ENCODE measurements at regions not wholly inside any gene's neighbourhood (a gene's known extent, or its start where the extent isn't known, plus 50 kb on each side); places are given as distances from the start of the nearest gene placed in this dataset.

DNA sequence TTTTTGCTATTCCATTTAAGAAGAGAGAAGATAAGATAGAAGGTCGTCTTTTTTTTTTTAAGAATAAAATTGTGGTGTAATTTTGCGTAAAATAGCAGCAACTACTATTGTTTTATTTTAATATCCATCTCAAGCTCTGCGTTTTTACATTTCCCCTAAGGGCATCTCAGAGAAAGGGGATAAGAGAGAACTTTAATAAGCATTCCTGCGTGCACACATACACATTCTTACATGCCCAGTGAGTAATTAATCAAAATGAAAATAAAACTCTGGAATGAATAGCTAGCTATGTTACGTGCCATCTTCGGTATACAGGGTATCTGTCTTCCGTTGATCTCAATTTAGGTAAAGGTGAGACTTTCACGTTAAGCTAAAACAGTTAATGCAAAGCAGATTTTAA is 200.3 kb upstream of the TENM3 start:
- Histone ChIP-seq H3K27ac (ENCODE audit: low read depth in 2 of 2, low read length in 2 of 2) (no peak overlapping the region), H3K27me3 (ENCODE audit: control insufficient read depth, insufficient read depth, low read length) (no peaks in the 10 kb centered on the region), H3K4me3 (ENCODE audit: low read length in 3 of 3) (no peak overlapping the region), H3K9me3 (ENCODE audit: control insufficient read depth in 2 of 3, insufficient read depth in 1 of 3, low read length in 3 of 3) (no peaks in the 10 kb centered on the region), H3K36me3 (ENCODE audit: control insufficient read depth in 2 of 3, insufficient read depth in 3 of 3, low read length in 3 of 3) (no peaks in the 10 kb centered on the region), H3K4me1 (ENCODE audit: control insufficient read depth in 2 of 3, insufficient read depth in 2 of 3, low read depth in 1 of 3, low read length in 3 of 3) (no peaks in the 10 kb centered on the region), H3K9ac (ENCODE audit: low read length in 3 of 3) (no peak overlapping the region)
- DNase-seq (no peak), FAIRE-seq (no peak)
- intact Hi-C loops (cut with DNase I): no loop called here
- TF ChIP-seq, protein P1, sequence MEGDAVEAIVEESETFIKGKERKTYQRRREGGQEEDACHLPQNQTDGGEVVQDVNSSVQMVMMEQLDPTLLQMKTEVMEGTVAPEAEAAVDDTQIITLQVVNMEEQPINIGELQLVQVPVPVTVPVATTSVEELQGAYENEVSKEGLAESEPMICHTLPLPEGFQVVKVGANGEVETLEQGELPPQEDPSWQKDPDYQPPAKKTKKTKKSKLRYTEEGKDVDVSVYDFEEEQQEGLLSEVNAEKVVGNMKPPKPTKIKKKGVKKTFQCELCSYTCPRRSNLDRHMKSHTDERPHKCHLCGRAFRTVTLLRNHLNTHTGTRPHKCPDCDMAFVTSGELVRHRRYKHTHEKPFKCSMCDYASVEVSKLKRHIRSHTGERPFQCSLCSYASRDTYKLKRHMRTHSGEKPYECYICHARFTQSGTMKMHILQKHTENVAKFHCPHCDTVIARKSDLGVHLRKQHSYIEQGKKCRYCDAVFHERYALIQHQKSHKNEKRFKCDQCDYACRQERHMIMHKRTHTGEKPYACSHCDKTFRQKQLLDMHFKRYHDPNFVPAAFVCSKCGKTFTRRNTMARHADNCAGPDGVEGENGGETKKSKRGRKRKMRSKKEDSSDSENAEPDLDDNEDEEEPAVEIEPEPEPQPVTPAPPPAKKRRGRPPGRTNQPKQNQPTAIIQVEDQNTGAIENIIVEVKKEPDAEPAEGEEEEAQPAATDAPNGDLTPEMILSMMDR (IDR thresholded peaks at IDR 0.05; ENCODE audit: borderline replicate concordance, extremely low read depth, insufficient read depth): no peak

DNA sequence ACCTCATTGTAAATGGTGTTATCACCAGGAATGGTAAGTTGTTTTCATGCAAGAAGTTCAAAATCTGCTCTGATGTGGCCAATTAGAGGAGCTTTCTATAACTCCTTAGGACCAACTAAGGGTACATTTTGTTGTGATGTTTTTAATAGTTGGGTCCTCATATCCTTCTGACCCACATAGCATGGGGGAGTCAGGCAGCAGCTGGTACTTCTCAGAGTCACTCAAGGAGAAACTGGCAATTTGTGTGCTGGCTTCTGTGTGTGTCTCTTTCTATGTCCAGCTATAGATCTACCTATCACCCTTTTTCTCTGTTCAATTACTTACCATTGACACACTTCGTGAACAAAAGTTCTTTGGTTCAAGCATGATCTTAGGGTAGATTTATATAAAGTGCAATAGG is 194.3 kb upstream of the TENM3 start:
- peak in 2 of 5 donors; percentile 19 to 31 for DNase-seq
- no peaks in the 10 kb centered on the region for H3K36me3 ChIP-seq (ENCODE audit: control insufficient read depth in 2 of 3, insufficient read depth in 3 of 3, low read length in 3 of 3)
- FAIRE-seq: no peak
- TF ChIP-seq, protein P1 (IDR thresholded peaks at IDR 0.05; ENCODE audit: borderline replicate concordance, extremely low read depth, insufficient read depth): no peak
- H3K4me1 ChIP-seq (ENCODE audit: control insufficient read depth in 2 of 3, insufficient read depth in 2 of 3, low read depth in 1 of 3, low read length in 3 of 3): no peaks in the 10 kb centered on the region
- H3K27ac ChIP-seq (ENCODE audit: low read depth in 2 of 2, low read length in 2 of 2): no peak overlapping the region
- no peaks in the 10 kb centered on the region for H3K27me3 ChIP-seq (ENCODE audit: control insufficient read depth, insufficient read depth, low read length)
- no peaks in the 10 kb centered on the region for H3K9me3 ChIP-seq (ENCODE audit: control insufficient read depth in 2 of 3, insufficient read depth in 1 of 3, low read length in 3 of 3)
- no peak overlapping the region for H3K4me3 ChIP-seq (ENCODE audit: low read length in 3 of 3)
- H3K9ac ChIP-seq (ENCODE audit: low read length in 3 of 3): no peak overlapping the region
- intact Hi-C loops (cut with DNase I): no loop called here

DNA sequence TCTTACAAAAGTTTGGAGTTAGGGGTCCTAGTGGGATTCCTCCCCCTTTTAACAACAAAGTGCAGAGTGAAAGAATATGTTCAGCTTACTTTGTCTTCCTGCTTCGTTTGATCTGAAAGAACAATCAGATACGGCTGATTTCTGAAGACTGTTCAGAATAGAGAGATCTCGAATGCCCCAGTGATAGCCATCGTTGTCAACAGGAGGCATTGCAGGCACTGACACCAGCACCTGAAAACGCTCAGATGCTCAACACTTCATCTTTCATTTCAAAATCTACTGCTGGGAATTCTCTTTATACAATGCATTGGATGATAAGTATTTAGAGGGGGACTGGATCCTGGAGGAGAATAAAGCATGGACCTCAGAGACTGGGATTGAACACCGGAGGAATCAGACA is 186.3 kb upstream of the TENM3 start:
- no peak for DNase-seq
- no peak overlapping the region for H3K4me3 ChIP-seq (ENCODE audit: low read length in 3 of 3)
- FAIRE-seq: no peak
- H3K9ac ChIP-seq (ENCODE audit: low read length in 3 of 3): no peak overlapping the region
- H3K36me3 ChIP-seq (ENCODE audit: control insufficient read depth in 2 of 3, insufficient read depth in 3 of 3, low read length in 3 of 3): no peaks in the 10 kb centered on the region
- H3K27ac ChIP-seq (ENCODE audit: low read depth in 2 of 2, low read length in 2 of 2): no peak overlapping the region
- intact Hi-C loops (cut with DNase I): no loop called here
- H3K9me3 ChIP-seq (ENCODE audit: control insufficient read depth in 2 of 3, insufficient read depth in 1 of 3, low read length in 3 of 3): no peaks in the 10 kb centered on the region
- TF ChIP-seq, protein P1 (IDR thresholded peaks at IDR 0.05; ENCODE audit: borderline replicate concordance, extremely low read depth, insufficient read depth): no peak
- H3K27me3 ChIP-seq (ENCODE audit: control insufficient read depth, insufficient read depth, low read length): no peaks in the 10 kb centered on the region
- H3K4me1 ChIP-seq (ENCODE audit: control insufficient read depth in 2 of 3, insufficient read depth in 2 of 3, low read depth in 1 of 3, low read length in 3 of 3): no peaks in the 10 kb centered on the region

DNA sequence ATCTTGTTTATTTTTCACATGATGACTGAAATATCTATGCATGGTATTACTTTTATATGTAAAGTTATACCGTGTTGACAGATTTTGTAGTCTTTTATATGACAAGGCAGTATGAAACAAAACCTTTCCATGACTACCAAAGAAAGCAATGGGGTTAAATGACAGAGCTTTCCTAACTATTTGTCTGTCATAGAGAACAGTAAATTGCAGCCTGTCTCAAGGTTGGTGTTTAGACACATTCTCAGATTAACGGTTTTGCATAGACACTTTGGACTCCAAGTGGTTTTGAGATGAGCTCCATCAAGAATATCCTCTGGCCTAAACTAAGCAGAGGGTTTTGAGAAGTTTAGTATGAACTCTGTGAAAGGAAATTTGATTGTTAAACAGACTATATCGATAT is 180.7 kb upstream of the TENM3 start:
- no peaks in the 10 kb centered on the region for H3K36me3 ChIP-seq (ENCODE audit: control insufficient read depth in 2 of 3, insufficient read depth in 3 of 3, low read length in 3 of 3)
- no peaks in the 10 kb centered on the region for H3K9me3 ChIP-seq (ENCODE audit: control insufficient read depth in 2 of 3, insufficient read depth in 1 of 3, low read length in 3 of 3)
- TF ChIP-seq, protein P1 (IDR thresholded peaks at IDR 0.05; ENCODE audit: borderline replicate concordance, extremely low read depth, insufficient read depth): no peak
- DNase-seq: no peak
- intact Hi-C loops (cut with DNase I): no loop called here
- no peaks in the 10 kb centered on the region for H3K27me3 ChIP-seq (ENCODE audit: control insufficient read depth, insufficient read depth, low read length)
- H3K9ac ChIP-seq (ENCODE audit: low read length in 3 of 3): no peak overlapping the region
- no peak for FAIRE-seq
- no peaks in the 10 kb centered on the region for H3K4me1 ChIP-seq (ENCODE audit: control insufficient read depth in 2 of 3, insufficient read depth in 2 of 3, low read depth in 1 of 3, low read length in 3 of 3)
- H3K4me3 ChIP-seq (ENCODE audit: low read length in 3 of 3): no peak overlapping the region
- no peak overlapping the region for H3K27ac ChIP-seq (ENCODE audit: low read depth in 2 of 2, low read length in 2 of 2)

Data from kidney (tissue), 13 donors.